Left lung (tissue), 4 donors: ENCODE measurements at regions not wholly inside any gene's neighbourhood (a gene's known extent, or its start where the extent isn't known, plus 50 kb on each side); places are given as distances from the start of the nearest gene placed in this dataset.
"Not testable (repeated sequence)": the region's sequence is repeated elsewhere in the genome, so short reads cannot be mapped to it uniquely, and the experiment has no call there.

Experiments used
- ATAC-seq: fragments of 200-7000 bp; cut with Tn5 transposase; one replicate; pipeline ENCODE4 v1.9.1; 2020; ENCODE audit warnings: moderate library complexity
- DNase-seq, 4 donors: peaks; one replicate each; pipeline ENCODE4 v3.0.0-alpha.2; 2013 to 2020
- H3K27ac ChIP-seq, 2 donors: fragments of 200-600 bp; sonication (generic) in 1 of 2; one replicate each; pipeline versions ENCODE4 v1.5.0 to v1.8.0; 2020 to 2021
- H3K27me3 ChIP-seq, 2 donors: fragments of 200-600 bp; sonication (generic) in 1 of 2; one replicate each; pipeline versions ENCODE4 v1.5.0 to v1.8.0; 2020 to 2021
- H3K36me3 ChIP-seq, 2 donors: fragments of 200-600 bp; sonication (generic) in 1 of 2; one replicate each; pipeline versions ENCODE4 v1.5.0 to v1.8.0; 2020 to 2021
- H3K4me1 ChIP-seq, 2 donors: fragments of 200-600 bp; one replicate each; pipeline ENCODE4 v1.8.0; 2021
- H3K4me3 ChIP-seq, 2 donors: fragments of 200-600 bp; sonication (generic) in 1 of 2; one replicate each; pipeline versions ENCODE4 v1.5.0 to v1.8.0; 2020 to 2021; ENCODE audit warnings: mild to moderate bottlenecking in 1 of 2
- H3K9me3 ChIP-seq, 2 donors: fragments of 200-600 bp; sonication (generic) in 1 of 2; one replicate each; pipeline versions ENCODE4 v1.5.0 to v1.8.0; 2020 to 2021
- intact Hi-C, 2 donors: fragments of 100-400 bp; cut with DNase I; formaldehyde crosslinking; loops; one replicate each; pipeline versions ENCODE4 v1.11.2 to v1.14.2; 2022
- TF ChIP-seq, protein P1 (sequence below), 2 donors: fragments of 200-600 bp; sonication (generic) in 1 of 2; IDR thresholded peaks; one replicate each; pipeline versions ENCODE4 v1.5.0 to v1.8.0; 2021; ENCODE audit warnings: antibody characterized with exemption in 2 of 2
- donor health status: DM: no; HTN: yes; CAD: no.
- donor health status: DM: no; HTN: no; CAD: no.

DNA sequence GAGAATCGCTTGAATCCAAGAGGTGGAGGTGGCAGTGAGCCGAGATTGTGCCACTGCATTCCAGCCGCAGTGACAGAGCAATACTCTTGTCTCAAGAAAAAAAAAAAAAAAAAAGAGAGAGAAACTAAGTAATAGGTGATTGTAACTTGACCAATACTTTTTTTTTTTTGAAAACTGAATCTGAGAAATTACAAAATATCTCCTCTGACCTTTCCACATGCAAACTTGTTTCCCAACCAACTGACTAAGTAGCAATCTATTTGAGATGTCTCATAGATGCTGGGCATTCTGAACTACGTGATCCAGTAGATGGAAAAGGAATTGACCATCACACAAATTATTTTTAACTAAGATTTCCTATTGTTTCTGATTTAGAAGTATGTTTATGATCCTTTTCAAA lies 407.3 kb upstream of the CHORDC1 start:
- DNase-seq (no peak), ATAC-seq (no peak)
- Histone ChIP-seq H3K9me3 (no peaks in the 10 kb centered on the region), H3K4me3 (no peak overlapping the region), H3K4me1 (no peaks in the 10 kb centered on the region), H3K27ac (no peak overlapping the region), H3K27me3 (no peaks in the 10 kb centered on the region), H3K36me3 (no peaks in the 10 kb centered on the region)
- TF ChIP-seq, protein P1, sequence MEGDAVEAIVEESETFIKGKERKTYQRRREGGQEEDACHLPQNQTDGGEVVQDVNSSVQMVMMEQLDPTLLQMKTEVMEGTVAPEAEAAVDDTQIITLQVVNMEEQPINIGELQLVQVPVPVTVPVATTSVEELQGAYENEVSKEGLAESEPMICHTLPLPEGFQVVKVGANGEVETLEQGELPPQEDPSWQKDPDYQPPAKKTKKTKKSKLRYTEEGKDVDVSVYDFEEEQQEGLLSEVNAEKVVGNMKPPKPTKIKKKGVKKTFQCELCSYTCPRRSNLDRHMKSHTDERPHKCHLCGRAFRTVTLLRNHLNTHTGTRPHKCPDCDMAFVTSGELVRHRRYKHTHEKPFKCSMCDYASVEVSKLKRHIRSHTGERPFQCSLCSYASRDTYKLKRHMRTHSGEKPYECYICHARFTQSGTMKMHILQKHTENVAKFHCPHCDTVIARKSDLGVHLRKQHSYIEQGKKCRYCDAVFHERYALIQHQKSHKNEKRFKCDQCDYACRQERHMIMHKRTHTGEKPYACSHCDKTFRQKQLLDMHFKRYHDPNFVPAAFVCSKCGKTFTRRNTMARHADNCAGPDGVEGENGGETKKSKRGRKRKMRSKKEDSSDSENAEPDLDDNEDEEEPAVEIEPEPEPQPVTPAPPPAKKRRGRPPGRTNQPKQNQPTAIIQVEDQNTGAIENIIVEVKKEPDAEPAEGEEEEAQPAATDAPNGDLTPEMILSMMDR (IDR thresholded peaks at IDR 0.05) = no peak
- intact Hi-C loops = no loop called here

DNA sequence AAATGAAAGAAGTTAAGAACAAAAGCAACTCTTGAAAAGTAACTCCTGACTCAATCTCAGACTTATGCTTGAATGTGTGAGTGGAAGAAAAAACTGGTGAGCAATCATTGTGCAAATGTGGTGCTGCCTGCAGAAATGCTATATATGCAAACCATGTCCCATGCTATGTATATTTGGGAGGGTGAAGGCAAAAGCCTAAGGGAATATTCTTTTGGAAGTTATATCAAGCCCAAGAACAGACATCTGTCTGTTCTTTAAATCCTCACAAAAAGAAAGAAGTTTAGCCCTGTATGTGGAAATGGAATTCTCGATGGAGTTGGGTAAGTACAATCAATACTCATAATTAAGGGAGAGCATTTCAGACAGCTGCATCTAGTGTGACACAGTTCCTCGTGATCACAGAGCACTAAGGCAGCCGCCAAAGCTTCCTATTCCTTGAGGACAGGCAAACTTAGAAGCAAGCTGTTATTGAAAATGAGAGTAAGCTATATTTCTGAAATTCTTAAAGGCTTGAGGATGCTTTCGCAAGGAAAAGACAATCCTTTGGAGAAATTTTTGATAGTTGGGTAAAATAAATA lies 406.5 kb upstream of the CHORDC1 start:
- Histone ChIP-seq H3K27ac (no peak overlapping the region), H3K4me3 (no peak overlapping the region), H3K27me3 (no peaks in the 10 kb centered on the region), H3K36me3 (no peaks in the 10 kb centered on the region), H3K4me1 (no peaks in the 10 kb centered on the region), H3K9me3 (no peaks in the 10 kb centered on the region)
- ATAC-seq = no peak
- TF ChIP-seq, protein P1 (IDR thresholded peaks at IDR 0.05) = no peak
- intact Hi-C loops = no loop called here
- DNase-seq = no peak

DNA sequence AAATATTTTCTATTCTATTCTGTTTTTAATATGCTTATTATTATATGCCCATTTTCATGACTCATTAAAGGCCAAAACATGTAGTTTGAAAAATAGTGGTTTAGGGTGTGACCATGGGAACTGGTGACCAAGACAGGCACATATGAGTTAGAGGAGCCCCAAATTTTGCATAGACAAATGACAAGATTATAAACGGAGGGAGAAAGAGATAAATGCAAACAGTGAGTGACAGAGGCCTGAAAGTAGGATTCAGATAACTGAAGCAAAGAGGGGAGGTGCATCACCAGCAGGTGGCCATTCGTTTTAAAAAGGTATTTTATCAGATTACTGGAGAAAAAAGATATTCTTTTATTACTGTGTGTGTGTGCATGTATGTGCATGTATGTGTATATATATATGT lies 391.5 kb upstream of the CHORDC1 start:
- DNase-seq (no peak), ATAC-seq (no peak)
- intact Hi-C loops = no loop called here
- Histone ChIP-seq H3K27ac (no peak overlapping the region), H3K4me3 (no peak overlapping the region), H3K36me3 (no peaks in the 10 kb centered on the region), H3K4me1 (no peaks in the 10 kb centered on the region), H3K27me3 (no peaks in the 10 kb centered on the region), H3K9me3 (no peaks in the 10 kb centered on the region)
- TF ChIP-seq, protein P1 (IDR thresholded peaks at IDR 0.05) = no peak

DNA sequence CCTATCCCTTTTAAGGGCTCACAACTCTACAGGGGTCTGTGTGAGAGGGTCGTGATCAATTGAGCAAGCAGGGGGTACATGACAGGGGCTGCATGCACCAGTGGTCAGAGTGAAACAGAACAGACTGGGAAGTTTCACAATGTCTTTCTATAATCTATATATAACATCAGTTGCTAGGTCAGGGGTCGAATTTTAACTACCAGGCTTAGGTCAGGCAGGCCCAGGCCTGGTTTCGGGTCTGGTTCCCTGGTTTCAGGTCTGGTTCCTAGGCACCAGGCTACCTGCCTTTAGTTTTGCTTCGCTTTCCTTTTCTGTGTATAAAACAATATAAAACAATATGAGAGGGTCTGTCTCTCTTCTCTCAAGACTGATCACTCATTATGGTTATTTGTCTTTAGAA lies 390.2 kb upstream of the CHORDC1 start:
- DNase-seq, H3K27me3 ChIP-seq, H3K4me3 ChIP-seq, intact Hi-C loops, H3K4me1 ChIP-seq, H3K36me3 ChIP-seq, ATAC-seq, H3K27ac ChIP-seq, H3K9me3 ChIP-seq: not testable (repeated sequence)

DNA sequence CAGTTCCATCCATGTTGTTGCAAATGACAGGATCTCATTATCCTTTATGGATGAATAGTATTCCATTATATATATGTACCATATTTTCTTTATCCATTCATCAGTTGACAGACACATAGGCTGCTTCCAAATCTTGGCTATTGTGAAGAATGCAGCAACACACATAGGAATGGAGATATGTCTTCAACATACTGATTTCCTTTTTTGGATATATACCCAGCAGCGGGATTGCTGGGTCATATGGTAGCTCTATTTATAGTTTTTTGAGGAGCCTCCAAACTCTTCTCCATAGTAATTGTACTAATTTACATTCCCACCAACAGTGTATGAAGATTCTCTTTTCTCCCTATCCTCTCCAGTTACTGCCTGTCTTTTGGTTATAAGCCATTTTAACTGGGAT lies 383.9 kb upstream of the CHORDC1 start:
- DNase-seq (no peak), ATAC-seq (no peak)
- no peaks in the 10 kb centered on the region for H3K36me3 ChIP-seq
- no peaks in the 10 kb centered on the region for H3K4me1 ChIP-seq
- H3K27ac ChIP-seq = no peak overlapping the region
- no peaks in the 10 kb centered on the region for H3K9me3 ChIP-seq
- no peaks in the 10 kb centered on the region for H3K27me3 ChIP-seq
- no peak overlapping the region for H3K4me3 ChIP-seq
- intact Hi-C loops = no loop called here
- TF ChIP-seq, protein P1 (IDR thresholded peaks at IDR 0.05) = no peak

DNA sequence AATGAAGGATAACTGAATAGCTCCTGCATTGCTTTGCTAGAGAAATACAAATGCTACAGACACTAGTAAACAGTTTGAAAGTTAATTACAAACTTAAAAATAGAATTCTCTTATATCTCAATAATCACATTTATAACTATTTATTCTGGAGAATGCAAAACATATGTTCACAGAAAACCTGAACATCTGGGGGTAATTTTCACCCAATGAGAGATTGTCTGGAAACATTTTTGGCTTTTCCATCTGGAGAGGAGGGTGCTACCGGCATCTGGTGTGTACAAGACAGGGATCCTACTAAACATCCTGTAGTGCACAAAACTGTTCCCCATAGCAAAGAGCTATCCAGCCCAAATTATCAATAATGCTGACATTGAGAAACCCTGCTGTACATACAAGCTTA lies 378.4 kb upstream of the CHORDC1 start:
- DNase-seq (no peak), ATAC-seq (no peak)
- Histone ChIP-seq H3K27ac (no peak overlapping the region), H3K36me3 (no peaks in the 10 kb centered on the region), H3K27me3 (no peaks in the 10 kb centered on the region), H3K4me3 (no peak overlapping the region), H3K4me1 (no peaks in the 10 kb centered on the region), H3K9me3 (no peaks in the 10 kb centered on the region)
- TF ChIP-seq, protein P1 (IDR thresholded peaks at IDR 0.05) = no peak
- intact Hi-C loops = no loop called here
